Fibroblast of villous mesenchyme (primary cell): ENCODE measurements at regions not wholly inside any gene's neighbourhood (a gene's known extent, or its start where the extent isn't known, plus 50 kb on each side); places are given as distances from the start of the nearest gene placed in this dataset.

Experiments
- DNase-seq: peaks from one replicate; pipeline ENCODE4 v3.0.0-alpha.2; 2010; ENCODE audit warnings: low read depth
- H3K4me3 ChIP-seq: 2 replicates; pipeline ENCODE4 v1.5.1; 2011; ENCODE audit warnings: low read depth, mild to moderate bottlenecking, low read length
- CTCF ChIP-seq: IDR thresholded peaks from 2 replicates; pipeline ENCODE4 v1.5.1; 2012; ENCODE audit warnings: low read depth, mild to moderate bottlenecking, low read length; ENCODE audit not compliant: insufficient read depth

GRCh38 chr2:8595811-8596600, 85.8 kb upstream of the ID2 start:
- no peak for DNase-seq
- no peak overlapping the region for H3K4me3 ChIP-seq
- TF ChIP-seq CTCF = no peak

GRCh38 chr2:8597094-8597493, 84.8 kb upstream of the ID2 start:
- no peak overlapping the region for H3K4me3 ChIP-seq
- TF ChIP-seq CTCF = no peak
- DNase-seq = no peak

GRCh38 chr2:8597559-8598225, 84.2 kb upstream of the ID2 start:
- TF ChIP-seq CTCF = no peak
- no peak for DNase-seq
- no peak overlapping the region for H3K4me3 ChIP-seq

GRCh38 chr2:8598295-8599165, 83.3 kb upstream of the ID2 start:
- peak; percentile 93 for DNase-seq
- H3K4me3 ChIP-seq = no peak overlapping the region
- TF ChIP-seq CTCF = no peak

GRCh38 chr2:8599421-8600242, 82.2 kb upstream of the ID2 start:
- no peak for TF ChIP-seq CTCF
- no peak overlapping the region for H3K4me3 ChIP-seq
- DNase-seq = no peak

GRCh38 chr2:8600456-8600855, 81.4 kb upstream of the ID2 start:
- no peak for DNase-seq
- TF ChIP-seq CTCF = no peak
- no peak overlapping the region for H3K4me3 ChIP-seq
